C4-2B (cell line): ENCODE measurements at regions not wholly inside any gene's neighbourhood (a gene's known extent, or its start where the extent isn't known, plus 50 kb on each side); places are given as distances from the start of the nearest gene placed in this dataset.

Source experiments
- ZFX ChIP-seq: fragments of 450-650 bp; IDR thresholded peaks from 2 replicates; pipeline ENCODE4 v1.6.1; 2017
- TF ChIP-seq, protein P1 (sequence below): fragments of 450-650 bp; conservative IDR thresholded peaks from 2 replicates; pipeline ENCODE4 v1.5.1; 2017; ENCODE audit warnings: mild to moderate bottlenecking

GRCh38 chr21:36235058-36235582 lies 78.5 kb downstream of the DOP1B start:
- TF ChIP-seq, protein P1, sequence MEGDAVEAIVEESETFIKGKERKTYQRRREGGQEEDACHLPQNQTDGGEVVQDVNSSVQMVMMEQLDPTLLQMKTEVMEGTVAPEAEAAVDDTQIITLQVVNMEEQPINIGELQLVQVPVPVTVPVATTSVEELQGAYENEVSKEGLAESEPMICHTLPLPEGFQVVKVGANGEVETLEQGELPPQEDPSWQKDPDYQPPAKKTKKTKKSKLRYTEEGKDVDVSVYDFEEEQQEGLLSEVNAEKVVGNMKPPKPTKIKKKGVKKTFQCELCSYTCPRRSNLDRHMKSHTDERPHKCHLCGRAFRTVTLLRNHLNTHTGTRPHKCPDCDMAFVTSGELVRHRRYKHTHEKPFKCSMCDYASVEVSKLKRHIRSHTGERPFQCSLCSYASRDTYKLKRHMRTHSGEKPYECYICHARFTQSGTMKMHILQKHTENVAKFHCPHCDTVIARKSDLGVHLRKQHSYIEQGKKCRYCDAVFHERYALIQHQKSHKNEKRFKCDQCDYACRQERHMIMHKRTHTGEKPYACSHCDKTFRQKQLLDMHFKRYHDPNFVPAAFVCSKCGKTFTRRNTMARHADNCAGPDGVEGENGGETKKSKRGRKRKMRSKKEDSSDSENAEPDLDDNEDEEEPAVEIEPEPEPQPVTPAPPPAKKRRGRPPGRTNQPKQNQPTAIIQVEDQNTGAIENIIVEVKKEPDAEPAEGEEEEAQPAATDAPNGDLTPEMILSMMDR: no peak
- no peak for TF ChIP-seq ZFX
